ENCODE measurements at regions not wholly inside any gene's neighbourhood (a gene's known extent, or its start where the extent isn't known, plus 50 kb on each side); places are given as distances from the start of the nearest gene placed in this dataset.

DNA sequence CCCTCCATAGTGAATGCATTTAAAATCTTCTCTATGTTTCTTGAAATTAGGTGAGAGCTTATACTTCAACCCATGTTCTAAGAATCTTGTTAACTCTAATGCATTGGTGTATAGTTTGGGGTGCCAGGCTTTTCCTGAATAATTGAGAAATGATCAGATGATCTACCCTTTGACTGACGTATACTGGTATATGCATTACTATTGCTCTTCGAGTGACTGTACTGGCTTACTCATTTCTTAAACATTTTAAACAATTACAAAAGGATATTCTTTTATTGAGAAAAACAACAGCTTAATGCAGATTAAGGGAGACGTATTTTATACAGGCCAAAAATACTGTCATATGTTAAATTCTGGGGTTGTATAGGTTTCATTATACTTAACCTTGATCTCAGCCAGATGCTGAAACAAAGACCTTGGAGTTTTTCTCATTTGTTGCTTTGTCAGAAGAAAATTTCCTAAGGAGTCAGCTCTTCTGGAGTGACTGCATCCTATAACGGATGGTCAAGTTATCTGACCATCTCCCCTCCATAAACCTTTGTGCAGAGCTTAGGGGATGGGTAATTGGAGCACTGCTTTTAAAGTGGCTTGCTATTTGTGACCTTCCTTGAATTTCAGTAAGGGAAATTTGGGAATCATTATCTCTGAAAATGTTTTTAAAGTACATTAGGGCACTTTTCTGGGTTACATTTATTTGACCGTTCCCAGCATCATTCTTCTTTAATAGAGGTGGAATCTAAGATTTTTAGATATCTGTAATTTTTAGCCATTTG, 507.6 kb downstream of the PCNX1 start:
- TF ChIP-seq, protein P1, sequence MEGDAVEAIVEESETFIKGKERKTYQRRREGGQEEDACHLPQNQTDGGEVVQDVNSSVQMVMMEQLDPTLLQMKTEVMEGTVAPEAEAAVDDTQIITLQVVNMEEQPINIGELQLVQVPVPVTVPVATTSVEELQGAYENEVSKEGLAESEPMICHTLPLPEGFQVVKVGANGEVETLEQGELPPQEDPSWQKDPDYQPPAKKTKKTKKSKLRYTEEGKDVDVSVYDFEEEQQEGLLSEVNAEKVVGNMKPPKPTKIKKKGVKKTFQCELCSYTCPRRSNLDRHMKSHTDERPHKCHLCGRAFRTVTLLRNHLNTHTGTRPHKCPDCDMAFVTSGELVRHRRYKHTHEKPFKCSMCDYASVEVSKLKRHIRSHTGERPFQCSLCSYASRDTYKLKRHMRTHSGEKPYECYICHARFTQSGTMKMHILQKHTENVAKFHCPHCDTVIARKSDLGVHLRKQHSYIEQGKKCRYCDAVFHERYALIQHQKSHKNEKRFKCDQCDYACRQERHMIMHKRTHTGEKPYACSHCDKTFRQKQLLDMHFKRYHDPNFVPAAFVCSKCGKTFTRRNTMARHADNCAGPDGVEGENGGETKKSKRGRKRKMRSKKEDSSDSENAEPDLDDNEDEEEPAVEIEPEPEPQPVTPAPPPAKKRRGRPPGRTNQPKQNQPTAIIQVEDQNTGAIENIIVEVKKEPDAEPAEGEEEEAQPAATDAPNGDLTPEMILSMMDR (IDR thresholded peaks at IDR 0.05; ENCODE audit: insufficient read depth, low read depth, low read length): no peak
- no peak for TF ChIP-seq EZH2 (IDR thresholded peaks at IDR 0.05; ENCODE audit: insufficient read depth, low read length)
